Endothelial cell of umbilical vein (primary cell): ENCODE measurements at regions not wholly inside any gene's neighbourhood (a gene's known extent, or its start where the extent isn't known, plus 50 kb on each side); places are given as distances from the start of the nearest gene placed in this dataset.

Source experiments
- BruUV-seq: library from RNA; stranded (reverse); fragments of 400-500 nt; replicated peaks from 2 replicates; lab custom pipeline; 2021; lab: Mats Ljungman, UMichigan
- CTCF ChIA-PET: fragments of 300-600, 350-600 bp; sonication (Branson Sonifier 250); formaldehyde crosslinking; loops from one replicate; lab custom pipeline; 2021; ENCODE audit warnings: antibody characterized with exemption, inconsistent platforms; lab: Charles Lee
- POLR2A ChIA-PET: fragments of 300-600, 350-600 bp; sonication (Branson Sonifier 250); formaldehyde crosslinking; loops from one replicate; lab custom pipeline; 2021; ENCODE audit warnings: antibody characterized with exemption, inconsistent platforms; lab: Charles Lee
- DNase-seq: peaks from one replicate; pipeline ENCODE4 v3.0.0-alpha.2; 2011; ENCODE audit warnings: low read depth, low spot score
- FAIRE-seq: peaks from 2 replicates; lab custom pipeline; 2011; peaks lifted over from hg19 to GRCh38; lab: Jason Lieb, UNC
- H2AFZ ChIP-seq: 2 replicates; pipeline ENCODE4 v1.6.0; 2012; ENCODE audit warnings: low read depth, low read length, control low read depth, inconsistent platforms
- H3K27ac ChIP-seq: 2 replicates; pipeline ENCODE4 v1.5.1; 2011; ENCODE audit warnings: low read depth, mild to moderate bottlenecking, control low read depth, low read length, moderate library complexity; ENCODE audit not compliant: insufficient read depth
- H3K27me3 ChIP-seq, 2 experiments: 2 replicates each; pipeline versions ENCODE4 v1.6.0 to v1.6.1; 2011; ENCODE audit warnings: low read length in 2 of 2, mixed read lengths in 1 of 2; ENCODE audit not compliant: control insufficient read depth in 2 of 2, insufficient read depth in 2 of 2
- H3K36me3 ChIP-seq, 2 experiments: 2 replicates in 1 of 2; 3 replicates in 1 of 2; pipeline ENCODE4 v1.5.1; 2011; ENCODE audit warnings: low read length in 2 of 2, mild to moderate bottlenecking in 1 of 2, moderate library complexity in 1 of 2; ENCODE audit not compliant: control insufficient read depth in 2 of 2, insufficient read depth in 2 of 2; ENCODE audit errors: extremely low read depth in 1 of 2
- H3K4me1 ChIP-seq: 3 replicates; pipeline ENCODE4 v1.5.1; 2011; ENCODE audit warnings: mild to moderate bottlenecking, low read length; ENCODE audit not compliant: control insufficient read depth, insufficient read depth; ENCODE audit errors: extremely low read depth
- H3K4me2 ChIP-seq: 2 replicates; pipeline ENCODE4 v1.6.1; 2011; ENCODE audit warnings: low read length, control low read depth, mixed read lengths; ENCODE audit not compliant: insufficient read depth
- H3K4me3 ChIP-seq, 3 experiments: fragments of 200-600 bp in 1 of 3; sonication (generic), shearing (Covaris generic) in 1 of 3; replicated peaks in 1 of 3; 2 replicates each; pipeline ENCODE4 v1.5.1; 2011 to 2016; ENCODE audit warnings: control low read depth in 3 of 3, low read length in 3 of 3, mild to moderate bottlenecking in 2 of 3, inconsistent platforms in 1 of 3, low read depth in 1 of 3, moderate library complexity in 1 of 3; ENCODE audit not compliant: insufficient read depth in 1 of 3
- H3K79me2 ChIP-seq: 2 replicates; pipeline ENCODE4 v1.6.0; 2012; ENCODE audit warnings: low read length, inconsistent platforms; ENCODE audit not compliant: control insufficient read depth, insufficient read depth
- H3K9ac ChIP-seq: replicated peaks from 2 replicates; pipeline ENCODE3; 2011; ENCODE audit warnings: low read length, control low read depth; ENCODE audit not compliant: insufficient read depth; ENCODE audit errors: extremely low read depth
- H3K9me1 ChIP-seq: replicated peaks from 3 replicates; pipeline ENCODE4 v1.6.0; 2011; ENCODE audit warnings: mild to moderate bottlenecking, low read length; ENCODE audit not compliant: control insufficient read depth, insufficient read depth; ENCODE audit errors: extremely low read depth
- H3K9me3 ChIP-seq: replicated peaks from 2 replicates; pipeline ENCODE4 v1.5.1; 2012; ENCODE audit warnings: low read length, inconsistent platforms; ENCODE audit not compliant: control insufficient read depth, insufficient read depth
- H4K20me1 ChIP-seq: replicated peaks from 2 replicates; pipeline ENCODE3; 2011; ENCODE audit warnings: mild to moderate bottlenecking, low read length; ENCODE audit not compliant: control insufficient read depth, insufficient read depth; ENCODE audit errors: extremely low read depth
- EZH2 ChIP-seq: IDR thresholded peaks from 2 replicates; pipeline ENCODE4 v1.6.1; 2012; ENCODE audit warnings: borderline replicate concordance, low read depth, mild to moderate bottlenecking, moderate library complexity, low read length, inconsistent platforms; ENCODE audit not compliant: severe bottlenecking
- FOS ChIP-seq: IDR thresholded peaks from 2 replicates; pipeline ENCODE4 v1.6.1; 2011; ENCODE audit warnings: mild to moderate bottlenecking, low read length, moderate library complexity, borderline replicate concordance; ENCODE audit not compliant: insufficient read depth
- GATA2 ChIP-seq: IDR thresholded peaks from 2 replicates; pipeline ENCODE4 v1.7.0; 2011; ENCODE audit warnings: low read depth, mild to moderate bottlenecking, moderate library complexity, mixed read lengths, low read length; ENCODE audit not compliant: insufficient read length, insufficient read depth
- JUN ChIP-seq: IDR thresholded peaks from 2 replicates; pipeline ENCODE4 v1.6.1; 2011; ENCODE audit warnings: borderline replicate concordance, low read depth; ENCODE audit not compliant: insufficient read length, insufficient read depth
- MYC ChIP-seq: IDR thresholded peaks from one replicate; pipeline ENCODE4 v1.6.1; 2011; ENCODE audit warnings: mild to moderate bottlenecking, low read depth, low read length
- POLR2A ChIP-seq: IDR thresholded peaks from 2 replicates; pipeline ENCODE4 v1.6.1; 2012; ENCODE audit warnings: low read depth, mild to moderate bottlenecking, control low read depth, low read length
- dilution Hi-C: fragments of 300-500 bp; cut with MboI; formaldehyde crosslinking; loops from one replicate; pipeline ENCODE4 v1.15.0; 2019; ENCODE audit warnings: low sequenced_read_pairs; ENCODE audit not compliant: extremely low pct_ligation_motif_present
- intact Hi-C: fragments of 100-400 bp; cut with micrococcal nuclease; formaldehyde crosslinking; loops from one replicate; pipeline ENCODE4 v1.10.0; 2022
- TF ChIP-seq, protein P1 (sequence below): IDR thresholded peaks from 2 replicates; pipeline ENCODE4 v1.6.1; 2011; ENCODE audit not compliant: insufficient read depth, insufficient read length
- TF ChIP-seq, protein P2 (sequence below), 2 donors: IDR thresholded peaks; 1 replicate in 1 of 2; 2 replicates in 1 of 2; pipeline ENCODE4 v1.5.1; 2011; ENCODE audit warnings: low read length in 2 of 2, mild to moderate bottlenecking in 2 of 2, moderate library complexity in 2 of 2, control low read depth in 1 of 2, inconsistent platforms in 1 of 2, low read depth in 1 of 2; ENCODE audit not compliant: insufficient read depth in 1 of 2; ENCODE audit errors: extremely low read depth in 1 of 2

DNA sequence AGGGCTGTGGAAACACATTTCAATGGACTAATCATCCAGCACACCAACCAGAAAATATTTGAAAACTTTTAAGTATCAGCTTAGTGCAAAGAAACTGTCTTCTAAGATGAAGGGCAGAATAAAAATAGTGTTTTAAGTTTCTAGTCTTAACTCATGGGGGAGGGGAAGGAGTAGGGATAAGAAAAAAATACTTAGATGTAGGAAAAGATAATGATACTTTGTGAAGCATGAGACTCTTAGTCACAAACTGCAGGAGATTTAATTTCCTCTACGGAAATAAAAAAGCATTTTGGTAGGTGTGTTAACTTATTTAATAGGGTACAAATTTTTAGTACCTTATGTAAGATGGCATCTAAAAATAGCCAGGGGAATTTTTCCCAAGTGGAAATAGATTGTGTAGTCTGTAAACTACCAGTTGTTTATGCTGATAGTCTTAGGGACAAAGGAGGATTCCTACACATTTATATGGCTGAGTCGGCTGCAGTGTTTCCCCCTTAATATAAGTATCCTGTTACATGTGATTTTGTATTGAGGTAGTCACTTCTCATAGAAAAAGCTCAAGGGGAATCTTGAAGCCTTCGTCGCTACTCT is 78.2 kb upstream of the GBE1 start:
- no peaks in the 10 kb centered on the region for H3K4me1 ChIP-seq
- H3K27ac ChIP-seq: no peak overlapping the region
- no peaks in the 10 kb centered on the region for H4K20me1 ChIP-seq
- no peaks in the 10 kb centered on the region for H3K79me2 ChIP-seq
- TF ChIP-seq JUN: no peak
- TF ChIP-seq, protein P1, sequence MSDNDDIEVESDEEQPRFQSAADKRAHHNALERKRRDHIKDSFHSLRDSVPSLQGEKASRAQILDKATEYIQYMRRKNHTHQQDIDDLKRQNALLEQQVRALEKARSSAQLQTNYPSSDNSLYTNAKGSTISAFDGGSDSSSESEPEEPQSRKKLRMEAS: no peak
- no peak for TF ChIP-seq FOS
- TF ChIP-seq GATA2: no peak
- no peak for TF ChIP-seq MYC
- no peak for TF ChIP-seq EZH2
- no peak for TF ChIP-seq POLR2A
- TF ChIP-seq, protein P2, sequence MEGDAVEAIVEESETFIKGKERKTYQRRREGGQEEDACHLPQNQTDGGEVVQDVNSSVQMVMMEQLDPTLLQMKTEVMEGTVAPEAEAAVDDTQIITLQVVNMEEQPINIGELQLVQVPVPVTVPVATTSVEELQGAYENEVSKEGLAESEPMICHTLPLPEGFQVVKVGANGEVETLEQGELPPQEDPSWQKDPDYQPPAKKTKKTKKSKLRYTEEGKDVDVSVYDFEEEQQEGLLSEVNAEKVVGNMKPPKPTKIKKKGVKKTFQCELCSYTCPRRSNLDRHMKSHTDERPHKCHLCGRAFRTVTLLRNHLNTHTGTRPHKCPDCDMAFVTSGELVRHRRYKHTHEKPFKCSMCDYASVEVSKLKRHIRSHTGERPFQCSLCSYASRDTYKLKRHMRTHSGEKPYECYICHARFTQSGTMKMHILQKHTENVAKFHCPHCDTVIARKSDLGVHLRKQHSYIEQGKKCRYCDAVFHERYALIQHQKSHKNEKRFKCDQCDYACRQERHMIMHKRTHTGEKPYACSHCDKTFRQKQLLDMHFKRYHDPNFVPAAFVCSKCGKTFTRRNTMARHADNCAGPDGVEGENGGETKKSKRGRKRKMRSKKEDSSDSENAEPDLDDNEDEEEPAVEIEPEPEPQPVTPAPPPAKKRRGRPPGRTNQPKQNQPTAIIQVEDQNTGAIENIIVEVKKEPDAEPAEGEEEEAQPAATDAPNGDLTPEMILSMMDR (IDR thresholded peaks at IDR 0.05; ENCODE audit: extremely low read depth in 1 of 2, insufficient read depth in 1 of 2, low read depth in 1 of 2, low read length in 2 of 2): no peak
- H3K4me3 ChIP-seq: no peak overlapping the region
- no peaks in the 10 kb centered on the region for H3K36me3 ChIP-seq
- H3K9me1 ChIP-seq: no peaks in the 10 kb centered on the region
- POLR2A ChIA-PET: no interaction called here
- intact Hi-C loops: no loop called here
- no peak overlapping the region for H2AFZ ChIP-seq
- dilution Hi-C loops: no loop called here
- DNase-seq (no peak), FAIRE-seq (no peak)
- H3K9me3 ChIP-seq: no peaks in the 10 kb centered on the region
- no TSS peak for BruUV-seq
- no peak overlapping the region for H3K9ac ChIP-seq
- CTCF ChIA-PET: interaction anchor here (0.8 kb wide), 1 partner anchor 25 kb away, joined by 3 read pairs; no protein-coding TSS in a partner anchor
- no peak overlapping the region for H3K4me2 ChIP-seq
- no peaks in the 10 kb centered on the region for H3K27me3 ChIP-seq
